Right renal pelvis (tissue), 4 donors: ENCODE measurements at regions not wholly inside any gene's neighbourhood (a gene's known extent, or its start where the extent isn't known, plus 50 kb on each side); places are given as distances from the start of the nearest gene placed in this dataset.
"Not testable (repeated sequence)": the region's sequence is repeated elsewhere in the genome, so short reads cannot be mapped to it uniquely, and the experiment has no call there.

Experiments used
- DNase-seq, 4 donors: peaks; one replicate each; pipeline ENCODE4 v3.0.0-alpha.2; 2013; ENCODE audit warnings: low read depth in 4 of 4, low spot score in 3 of 4, missing footprints in 1 of 4

DNA sequence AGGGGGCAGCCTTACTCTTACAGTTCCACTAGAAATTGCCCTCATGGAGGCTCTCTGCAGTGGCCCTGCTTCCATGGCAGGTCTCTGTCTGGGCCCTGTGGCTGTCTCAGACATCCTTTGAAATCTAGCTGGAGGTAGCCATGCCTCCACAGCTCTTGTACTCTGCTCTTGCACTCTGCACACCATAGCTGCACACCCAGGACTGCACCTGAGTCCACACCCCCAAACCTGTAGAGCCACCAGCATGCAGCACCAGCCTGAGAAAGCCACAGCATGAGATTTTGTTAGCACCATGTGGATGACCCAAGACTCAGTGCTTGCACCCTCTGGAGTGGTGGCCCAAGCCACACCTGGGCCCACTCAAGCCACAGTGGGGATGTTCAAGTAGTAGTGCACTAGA, 376.2 kb upstream of the RND3 start:
- DNase-seq: no peak

DNA sequence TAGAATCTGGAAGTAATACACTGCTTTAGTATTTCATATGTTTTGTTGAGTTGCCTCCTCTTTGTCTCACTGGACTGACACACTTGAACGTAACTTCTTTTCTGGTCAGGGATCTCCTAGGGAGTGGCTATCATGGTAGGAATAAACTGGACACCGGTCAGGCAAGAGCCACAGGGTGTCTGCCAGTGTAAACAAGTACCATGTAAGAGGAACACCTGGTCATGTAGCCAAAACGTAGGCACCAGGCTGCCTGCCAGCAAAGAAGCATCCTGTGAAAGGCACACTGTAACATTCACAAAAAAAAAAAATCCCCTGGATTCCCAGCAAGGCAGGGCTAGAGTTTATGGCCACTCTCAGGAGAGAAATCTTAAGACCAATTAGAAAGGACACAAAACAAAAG, 372.8 kb upstream of the RND3 start:
- DNase-seq: no peak

DNA sequence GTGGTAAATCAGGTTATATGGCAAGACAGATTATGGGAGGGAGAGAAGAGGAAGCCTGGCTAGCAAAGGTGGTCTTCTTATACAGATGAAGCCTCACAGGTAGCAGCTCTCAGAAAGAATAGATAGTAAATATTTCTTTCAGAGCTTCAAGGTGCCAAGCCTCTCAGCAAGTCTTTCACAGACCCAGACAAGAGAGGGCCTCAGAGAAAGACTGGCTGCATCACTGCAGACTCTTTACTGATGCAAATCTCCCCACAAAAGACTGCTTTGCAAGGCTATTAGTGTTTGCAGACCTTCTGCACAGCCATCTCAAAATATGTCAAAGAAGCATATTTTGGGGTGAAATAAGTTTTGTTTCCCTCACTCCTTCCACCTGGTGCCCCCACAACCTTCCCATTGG, 372.4 kb upstream of the RND3 start:
- DNase-seq: no peak

DNA sequence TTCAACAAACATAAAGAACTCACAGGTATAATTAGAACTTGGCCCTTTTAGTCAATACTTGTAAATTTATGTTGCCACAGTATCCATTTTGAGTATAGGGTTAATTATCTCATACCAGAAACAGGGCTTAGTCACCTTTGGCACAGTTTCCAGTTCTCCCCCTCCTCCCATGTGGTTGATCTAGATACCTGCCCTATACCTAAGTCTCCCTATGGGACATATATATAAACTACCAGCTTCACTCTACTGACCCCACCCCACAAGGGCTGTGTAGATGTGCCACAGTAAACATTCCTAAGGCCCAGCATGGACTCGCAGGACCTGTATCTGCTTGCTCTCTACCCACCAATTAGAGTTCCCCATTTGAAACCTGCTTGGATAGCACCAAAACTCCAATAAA, 371.7 kb upstream of the RND3 start:
- no peak for DNase-seq

DNA sequence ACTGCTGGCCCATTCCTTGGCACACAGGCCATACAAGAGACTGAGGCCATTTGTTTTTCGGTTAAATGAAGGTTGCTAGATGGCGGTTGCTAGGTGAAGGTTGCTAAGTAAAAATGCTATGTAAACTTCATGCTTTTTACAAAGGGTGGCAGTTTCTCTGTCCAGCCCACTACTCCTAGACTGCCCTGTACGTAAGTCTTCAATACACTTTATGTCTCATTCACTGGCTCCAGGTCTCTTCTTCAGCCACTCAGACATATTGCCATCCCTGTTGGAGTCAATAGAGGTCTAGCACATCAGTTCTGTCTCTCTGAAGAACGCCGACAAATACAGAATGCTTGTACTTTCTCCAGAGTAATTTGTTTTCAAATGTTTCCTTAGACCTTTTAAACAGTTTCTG, 370.9 kb upstream of the RND3 start:
- no peak for DNase-seq

DNA sequence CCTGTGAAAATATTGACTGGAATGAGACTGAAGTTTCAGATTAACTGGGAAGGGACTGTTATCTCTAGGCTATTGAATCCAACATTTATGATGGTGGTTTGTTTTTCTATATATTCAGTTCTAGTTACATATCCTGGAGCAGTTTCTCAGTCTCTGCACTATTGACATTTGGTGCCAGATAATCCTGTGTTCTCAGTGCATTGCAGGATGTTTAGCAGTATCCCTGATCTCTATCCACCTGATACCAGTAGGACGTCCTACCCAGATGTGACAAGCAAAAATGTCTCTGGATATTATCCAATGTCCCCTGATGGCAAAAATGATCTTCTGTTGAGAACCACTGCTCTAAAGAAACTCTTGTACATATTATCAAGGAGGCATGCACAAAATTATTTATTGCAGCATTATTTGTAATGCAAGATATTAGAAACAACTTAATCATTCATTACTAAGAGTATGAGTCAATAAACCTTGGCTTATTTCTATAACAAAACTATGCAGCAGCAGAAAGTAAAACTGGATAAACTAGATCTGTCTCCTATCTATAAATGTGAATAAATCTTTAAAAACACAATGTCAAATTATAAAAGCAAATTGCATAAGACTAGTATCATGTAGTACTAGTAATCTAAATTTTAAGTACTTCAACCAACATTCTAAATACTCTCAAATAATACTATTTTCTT, 369.3 kb upstream of the RND3 start:
- no peak for DNase-seq

DNA sequence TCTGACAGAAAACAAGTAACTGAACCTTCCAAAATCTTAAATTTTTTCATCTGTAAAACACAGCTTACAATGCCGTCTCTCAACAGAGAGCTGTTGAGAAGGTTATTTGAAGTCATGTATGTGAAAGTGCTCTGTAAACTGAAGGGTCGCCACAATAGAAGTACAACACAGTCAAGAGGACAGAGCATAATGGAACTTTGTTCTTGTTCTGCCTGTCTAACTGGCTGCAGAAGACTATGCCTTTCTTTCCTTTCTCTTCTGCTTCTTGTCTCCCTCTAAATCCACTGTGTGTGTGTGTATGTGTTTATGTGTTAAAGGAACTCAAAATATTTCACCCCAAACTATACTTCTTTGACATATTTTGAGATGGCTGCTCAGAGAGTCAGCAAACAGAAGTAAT, 365.8 kb upstream of the RND3 start:
- DNase-seq: no peak

DNA sequence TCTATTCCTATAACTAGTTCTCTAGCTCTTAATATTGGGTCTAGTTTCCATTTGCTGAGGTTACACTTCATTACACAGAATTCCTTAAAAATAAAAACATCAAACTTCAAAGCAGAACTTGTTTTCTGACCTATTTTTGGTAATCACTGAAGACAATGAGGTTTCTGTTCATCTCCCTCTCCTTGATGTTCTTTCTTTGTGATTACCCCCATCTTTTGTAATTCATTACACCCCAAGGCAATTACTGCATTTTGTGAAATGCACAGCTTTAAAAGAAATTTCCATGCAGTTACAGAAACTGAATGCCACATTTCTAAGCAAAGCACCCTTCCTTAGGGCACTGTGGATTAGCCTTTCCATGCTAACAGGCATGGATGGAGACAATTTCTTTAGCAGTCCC, 363.2 kb upstream of the RND3 start:
- DNase-seq: no peak

DNA sequence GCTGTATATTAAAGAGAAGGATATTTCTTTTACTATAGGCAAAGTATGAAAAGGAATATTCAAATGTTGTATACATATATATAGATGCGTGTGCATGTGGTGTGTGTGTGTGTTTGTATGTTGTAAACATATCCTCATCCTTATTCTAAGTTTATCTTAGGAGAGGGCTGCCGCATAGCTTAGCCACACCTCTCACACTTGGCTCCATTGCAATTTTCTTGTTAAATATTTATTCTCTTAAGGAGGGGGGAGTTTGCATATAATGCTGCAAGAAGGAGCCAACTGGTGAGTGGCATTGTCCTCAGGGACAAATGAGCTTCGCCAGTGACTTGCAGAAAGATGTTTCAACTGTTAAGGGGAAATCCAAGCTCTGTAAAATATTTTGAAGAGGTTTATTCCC, 360.1 kb upstream of the RND3 start:
- DNase-seq: no peak

DNA sequence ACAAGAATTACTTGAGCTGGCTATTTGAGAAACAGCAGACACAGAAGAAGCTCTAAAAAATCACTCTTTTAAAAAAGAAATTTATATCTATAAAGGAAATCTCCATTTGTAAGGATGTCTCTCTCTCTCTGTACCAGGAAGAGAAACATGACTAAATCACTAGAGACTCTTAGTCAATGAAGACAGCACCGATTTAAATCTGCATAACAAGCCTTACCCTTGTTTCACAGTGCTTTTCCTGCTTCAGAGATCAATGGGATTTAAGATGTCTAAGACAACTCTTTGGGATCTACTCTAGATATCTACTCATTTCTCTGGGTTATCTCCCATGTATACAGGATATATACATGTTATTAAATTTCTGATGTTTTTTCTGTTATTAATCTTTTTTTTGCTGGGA, 359.2 kb upstream of the RND3 start:
- DNase-seq: no peak

DNA sequence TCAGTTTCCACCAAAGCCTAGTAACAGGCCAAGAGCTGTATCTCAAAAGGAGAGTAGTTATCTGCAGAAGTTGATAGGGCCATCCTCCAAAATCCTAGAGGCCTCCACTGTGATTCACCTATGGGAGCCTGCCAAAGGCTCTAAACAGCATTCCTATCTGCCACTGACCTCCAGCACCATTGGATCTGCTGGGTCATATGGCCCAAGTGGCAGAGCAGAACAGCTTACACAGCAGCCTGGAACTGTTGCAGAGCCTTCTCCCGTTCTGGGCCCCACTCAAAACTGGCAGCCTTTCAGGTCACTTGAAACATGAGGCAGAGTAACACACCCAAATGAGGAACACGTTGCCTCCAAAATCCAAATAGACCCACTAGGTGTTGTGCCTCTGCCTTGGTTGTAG, 345.2 kb upstream of the RND3 start:
- DNase-seq: no peak

DNA sequence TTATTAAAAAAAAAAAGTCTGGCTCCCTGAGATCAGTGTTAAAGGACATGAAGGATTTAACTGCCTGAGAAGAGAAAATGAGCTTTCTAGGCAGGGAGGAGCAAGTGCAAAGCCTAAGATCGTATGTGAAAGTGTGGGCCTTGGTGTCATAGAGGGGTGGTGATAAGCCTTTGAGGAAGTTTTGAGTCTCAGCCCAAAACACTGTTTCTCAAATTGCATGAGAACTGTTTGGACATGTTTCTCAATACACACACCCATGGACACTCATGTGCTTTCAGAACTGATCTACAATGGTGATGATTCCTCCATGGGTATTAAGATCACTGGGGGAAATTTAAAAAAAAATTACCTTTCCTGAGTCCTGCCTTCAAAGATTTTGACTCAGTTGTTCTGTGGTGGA, 336.7 kb upstream of the RND3 start:
- DNase-seq: no peak

DNA sequence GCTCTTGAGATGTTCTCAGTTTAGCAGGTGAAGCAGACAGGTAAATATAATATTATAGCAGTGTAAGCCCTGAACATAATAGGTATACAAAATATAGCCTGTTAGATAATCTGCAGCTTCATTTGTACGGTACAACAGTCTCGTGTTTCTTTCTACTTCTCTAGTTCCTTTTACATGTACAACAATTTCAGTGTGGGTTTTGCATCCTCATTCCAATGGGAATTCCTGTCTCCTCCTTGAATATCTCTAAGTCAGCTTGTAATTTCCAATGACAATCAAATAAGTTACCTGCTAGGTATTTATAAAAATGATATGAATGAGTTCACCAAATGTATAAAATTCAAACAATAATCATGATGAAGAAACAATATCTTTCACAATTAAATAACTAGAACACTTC, 330.0 kb upstream of the RND3 start:
- no peak for DNase-seq

DNA sequence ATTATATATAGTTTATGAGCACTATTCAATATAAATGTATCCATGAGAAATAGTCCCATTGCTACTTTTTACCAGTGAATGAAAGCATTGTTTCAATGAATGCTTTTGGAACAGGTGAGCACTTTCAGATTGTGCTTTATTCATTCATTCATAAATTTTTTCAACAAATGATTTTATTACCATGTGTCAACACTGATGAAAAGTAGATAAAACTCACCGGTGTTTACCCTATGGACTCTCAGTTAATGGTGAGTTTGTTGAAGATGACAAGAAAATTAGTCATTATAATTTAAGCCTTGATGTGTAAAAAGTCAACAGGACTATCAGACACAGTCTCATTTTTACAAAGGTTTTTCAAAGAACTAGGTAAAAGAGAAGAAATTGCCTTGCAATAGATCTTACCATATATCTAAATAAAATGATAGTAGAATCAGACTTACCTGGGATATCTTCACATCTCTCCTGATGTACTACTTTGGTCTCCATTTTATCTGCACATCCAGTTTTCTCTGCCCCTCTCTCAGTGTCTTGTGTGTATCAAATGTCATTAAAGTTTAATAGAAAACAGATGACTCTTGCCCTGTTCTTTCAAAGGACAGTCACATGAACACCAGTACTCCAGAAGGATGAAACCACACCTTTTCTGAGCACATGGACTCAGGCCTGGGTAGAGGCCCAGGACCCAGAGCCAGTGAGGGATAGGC, 325.3 kb upstream of the RND3 start:
- no peak for DNase-seq

DNA sequence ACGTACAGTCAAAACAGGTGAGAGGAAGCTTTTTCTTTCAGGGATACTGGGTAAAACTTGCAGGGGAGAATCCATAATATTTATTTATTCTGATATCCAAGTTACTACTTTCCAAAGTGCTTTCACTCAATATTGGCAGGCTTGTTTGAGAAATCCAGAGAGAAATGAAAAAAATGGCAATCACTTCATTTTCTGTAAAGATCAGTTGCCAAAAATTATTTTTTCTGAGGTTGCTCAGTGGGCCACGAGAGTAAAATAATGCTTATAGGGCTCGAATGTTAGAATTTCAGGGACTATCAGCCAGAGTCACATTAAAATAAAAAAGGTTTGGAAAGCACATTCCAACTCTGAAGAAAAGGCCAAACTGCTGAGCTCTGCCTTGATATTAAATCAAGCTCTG, 324.6 kb upstream of the RND3 start:
- no peak for DNase-seq

DNA sequence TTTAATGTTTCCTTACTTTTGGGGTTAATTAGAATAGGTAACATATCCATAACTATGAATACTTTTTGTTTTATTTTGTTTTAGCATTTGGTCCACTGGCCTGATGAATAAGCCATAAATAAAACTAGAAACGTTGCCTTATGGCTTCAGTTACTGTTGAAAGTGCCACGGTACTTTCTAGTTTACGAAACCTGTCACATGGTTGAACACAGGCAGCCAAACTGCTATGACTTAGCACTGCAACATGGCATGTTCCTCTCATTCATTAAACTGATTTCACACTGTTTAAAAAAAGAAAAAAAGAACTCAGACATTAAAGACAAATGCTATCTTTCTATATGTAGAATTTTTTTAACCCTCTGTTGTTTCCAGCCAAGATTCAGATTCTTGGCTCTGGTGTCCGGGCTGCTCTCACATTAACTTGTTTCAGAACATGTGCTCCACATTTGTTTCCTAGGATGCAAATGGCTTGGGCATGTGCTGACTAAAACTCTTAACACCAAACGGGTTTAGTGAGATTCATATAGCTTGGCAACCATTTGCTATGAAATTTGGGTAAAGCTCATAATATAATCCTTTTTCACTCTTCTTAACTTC, 323.9 kb upstream of the RND3 start:
- DNase-seq: no peak

DNA sequence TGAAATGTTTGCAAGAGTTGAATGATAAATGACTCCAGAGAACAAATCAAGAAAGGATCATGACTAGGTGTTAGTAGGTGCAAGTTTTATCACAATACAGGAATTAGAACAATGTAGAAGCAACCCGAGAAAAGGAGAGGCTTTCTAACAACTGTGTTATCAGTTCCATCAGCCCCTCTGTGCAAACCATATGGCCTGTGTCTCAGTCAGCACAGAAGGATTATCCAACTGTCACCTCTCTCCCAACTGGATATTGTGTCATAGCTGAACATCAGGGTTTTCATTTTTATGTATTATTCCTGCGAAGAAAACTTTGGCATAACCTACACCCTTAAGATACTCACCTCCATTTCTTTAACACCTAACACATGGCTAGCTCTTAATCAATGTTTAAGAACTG, 321.6 kb upstream of the RND3 start:
- DNase-seq: no peak

DNA sequence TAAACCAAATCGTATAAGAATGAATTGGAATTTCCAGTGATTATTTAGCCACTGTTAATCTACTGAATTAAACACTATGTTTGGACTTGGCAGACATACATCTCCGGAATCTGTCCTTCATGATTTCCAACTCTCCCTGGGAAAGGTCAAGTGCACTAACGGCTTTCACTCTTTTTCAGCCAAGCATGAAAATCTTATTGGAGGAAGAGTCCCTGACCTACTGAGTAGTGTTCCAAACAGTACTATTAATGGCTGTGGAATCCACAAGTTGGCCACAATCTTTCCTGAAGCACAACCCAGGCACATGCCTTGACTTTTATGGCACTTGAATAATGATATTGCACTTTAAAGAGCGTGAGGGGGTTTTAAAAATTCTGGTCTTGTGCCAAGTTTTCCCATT, 318.9 kb upstream of the RND3 start:
- peak in 1 of 4 donors; percentile 5 for DNase-seq

DNA sequence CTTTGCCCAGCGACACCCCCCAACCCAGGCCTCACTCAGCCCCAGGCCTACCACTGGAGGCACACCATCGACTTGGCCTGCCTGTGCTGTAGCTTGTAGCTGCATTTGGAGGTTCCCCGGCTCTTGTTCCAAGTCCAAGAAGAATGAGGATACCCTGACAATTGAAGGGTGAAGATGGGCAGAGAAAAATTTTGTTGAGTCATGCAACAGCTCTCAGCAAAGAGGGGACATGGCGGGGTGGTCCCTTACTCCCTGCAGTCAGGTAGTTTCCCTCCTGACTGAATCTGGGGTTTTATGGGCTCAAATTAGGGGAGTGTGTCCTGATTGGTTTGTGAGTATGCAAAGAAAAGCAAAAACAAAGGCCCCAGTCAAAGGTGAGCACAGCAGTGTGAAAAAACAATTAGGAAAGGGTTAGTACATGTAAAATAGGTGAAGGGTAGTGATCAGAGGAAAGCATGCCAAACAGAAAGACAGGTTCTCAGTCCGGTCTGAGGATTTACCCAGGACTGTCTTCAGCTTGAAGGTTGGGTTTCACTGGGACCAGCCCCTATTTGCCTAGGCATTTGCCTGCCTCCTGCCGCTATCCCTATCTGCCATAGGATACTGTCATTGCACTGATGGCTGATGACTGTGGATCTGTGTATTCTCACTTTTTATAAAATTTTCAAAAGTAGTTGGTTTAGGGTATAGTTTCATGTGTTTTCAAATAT, 316.4 kb upstream of the RND3 start:
- DNase-seq: no peak

DNA sequence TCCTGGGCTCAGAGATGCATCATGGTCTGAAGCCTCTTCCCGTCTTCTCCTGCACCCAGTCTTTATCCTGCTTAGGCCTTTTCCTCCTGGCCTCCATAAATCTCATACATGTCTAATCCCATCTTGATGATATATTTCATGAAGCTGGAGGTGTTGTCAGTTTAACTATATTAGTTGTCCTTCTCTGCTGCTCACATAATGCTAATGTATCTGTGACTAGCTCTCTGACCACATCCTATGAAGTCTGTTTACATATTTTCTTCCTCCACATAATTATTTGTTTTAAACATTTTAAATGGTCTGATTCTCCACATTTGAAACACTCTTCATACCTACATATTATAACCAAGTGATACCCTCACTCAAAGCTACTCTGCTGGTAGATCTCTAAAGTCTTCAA, 315.2 kb upstream of the RND3 start:
- no peak for DNase-seq

DNA sequence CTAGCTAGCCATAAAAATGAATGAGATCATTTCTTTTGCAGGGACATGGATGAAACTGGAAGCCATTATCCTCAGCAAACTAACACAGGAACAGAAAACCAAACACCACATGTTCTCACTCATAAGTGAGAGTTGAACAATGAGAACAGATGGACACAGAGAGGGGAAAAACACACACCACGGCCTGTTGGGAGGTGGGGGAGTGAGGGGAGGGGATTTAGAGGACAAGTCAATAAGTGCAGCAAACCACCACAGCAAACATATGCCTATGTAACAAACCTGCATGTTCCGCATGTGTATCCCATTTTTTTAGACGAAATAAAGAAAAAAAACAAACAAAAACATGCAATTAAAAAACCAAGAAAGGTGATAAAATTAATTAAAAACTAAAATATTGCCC, 308.8 kb upstream of the RND3 start:
- not testable (repeated sequence) for DNase-seq
